Activated T-cell treated with anti-CD3 and anti-CD28 coated beads, Interleukin-2, amount 50 U/mL, for 72 hours (primary cell): ENCODE measurements at regions not wholly inside any gene's neighbourhood (a gene's known extent, or its start where the extent isn't known, plus 50 kb on each side); places are given as distances from the start of the nearest gene placed in this dataset.

ENCODE experiments used
- ATAC-seq, 2 donors: fragments of 150-1000 bp; cut with Tn5 transposase; replicated peaks in 1 of 2; 2 replicates each; pipeline ENCODE4 v1.10.0; 2021; ENCODE audit warnings: moderate library complexity in 2 of 2, mild to moderate bottlenecking in 1 of 2
- DNase-seq, 2 donors: peaks; one replicate each; pipeline ENCODE4 v3.0.0; 2021 to 2022; ENCODE audit warnings: mixed read lengths in 1 of 2
- H3K27ac Mint-ChIP-seq: one replicate; pipeline ENCODE4 v1.8.0; 2022; ENCODE audit warnings: mild to moderate bottlenecking, moderate library complexity, mixed read lengths
- H3K27me3 Mint-ChIP-seq: one replicate; pipeline ENCODE4 v1.8.0; 2022; ENCODE audit warnings: low read depth, mixed read lengths
- H3K36me3 Mint-ChIP-seq, 2 donors: one replicate each; pipeline ENCODE4 v1.8.0; 2022; ENCODE audit warnings: mixed read lengths in 2 of 2, mild to moderate bottlenecking in 1 of 2; ENCODE audit not compliant: insufficient read depth in 2 of 2
- H3K4me1 Mint-ChIP-seq: one replicate; pipeline ENCODE4 v1.8.0; 2022; ENCODE audit warnings: low read depth, mixed read lengths
- H3K4me3 Mint-ChIP-seq, 2 donors: one replicate each; pipeline ENCODE4 v1.8.0; 2022; ENCODE audit warnings: mild to moderate bottlenecking in 2 of 2, mixed read lengths in 2 of 2, moderate library complexity in 2 of 2
- H3K9me3 Mint-ChIP-seq, 2 donors: one replicate each; pipeline ENCODE4 v1.8.0; 2022; ENCODE audit warnings: mixed read lengths in 2 of 2

GRCh38 chr6:77143659-77144447 lies 319.4 kb downstream of the HTR1B start:
- H3K27ac Mint-ChIP-seq = no peak overlapping the region
- H3K27me3 Mint-ChIP-seq = no peaks in the 10 kb centered on the region
- H3K4me1 Mint-ChIP-seq = no peaks in the 10 kb centered on the region
- ATAC-seq = no peak
- H3K9me3 Mint-ChIP-seq = peaks cover 2 to 6% of the 10 kb centered on the region in 2 donors
- no peak overlapping the region for H3K4me3 Mint-ChIP-seq
- DNase-seq = no peak
- no peaks in the 10 kb centered on the region for H3K36me3 Mint-ChIP-seq

- ATAC-seq (no peak), DNase-seq (no peak)
- no peak overlapping the region for H3K4me3 Mint-ChIP-seq
- peaks cover 2 to 7% of the 10 kb centered on the region in 2 donors for H3K9me3 Mint-ChIP-seq
- peaks cover 0 to 3% of the 10 kb centered on the region in 2 donors for H3K36me3 Mint-ChIP-seq
- no peaks in the 10 kb centered on the region for H3K27me3 Mint-ChIP-seq
- H3K27ac Mint-ChIP-seq = no peak overlapping the region
- no peaks in the 10 kb centered on the region for H3K4me1 Mint-ChIP-seq
Observed at GRCh38 chr6:77136086-77136485, 327.2 kb downstream of the HTR1B start.

GRCh38 chr6:77133031-77133430 lies 330.3 kb downstream of the HTR1B start:
- no peak overlapping the region for H3K4me3 Mint-ChIP-seq
- ATAC-seq (no peak), DNase-seq (no peak)
- no peaks in the 10 kb centered on the region for H3K27me3 Mint-ChIP-seq
- peaks cover 5 to 15% of the 10 kb centered on the region in 2 donors for H3K9me3 Mint-ChIP-seq
- peaks cover 0 to 3% of the 10 kb centered on the region in 2 donors for H3K36me3 Mint-ChIP-seq
- H3K27ac Mint-ChIP-seq = no peak overlapping the region
- no peaks in the 10 kb centered on the region for H3K4me1 Mint-ChIP-seq

GRCh38 chr6:77131426-77131825 lies 331.9 kb downstream of the HTR1B start:
- Mint-ChIP-seq H3K4me3 (no peak overlapping the region), H3K36me3 (peaks cover 2 to 3% of the 10 kb centered on the region in 2 donors), H3K27ac (no peak overlapping the region), H3K4me1 (no peaks in the 10 kb centered on the region), H3K27me3 (no peaks in the 10 kb centered on the region), H3K9me3 (peaks cover 14% of the 10 kb centered on the region in 2 donors)
- no peak for DNase-seq
- ATAC-seq = no peak

- DNase-seq (no peak), ATAC-seq (no peak)
- no peaks in the 10 kb centered on the region for H3K4me1 Mint-ChIP-seq
- peaks cover 0 to 3% of the 10 kb centered on the region in 2 donors for H3K36me3 Mint-ChIP-seq
- H3K27ac Mint-ChIP-seq = no peak overlapping the region
- H3K9me3 Mint-ChIP-seq = peaks cover 10 to 15% of the 10 kb centered on the region in 2 donors
- H3K27me3 Mint-ChIP-seq = no peaks in the 10 kb centered on the region
- no peak overlapping the region for H3K4me3 Mint-ChIP-seq
Observed at GRCh38 chr6:77124604-77125003, 338.7 kb downstream of the HTR1B start.

- Mint-ChIP-seq H3K27ac (no peak overlapping the region), H3K4me1 (no peaks in the 10 kb centered on the region), H3K27me3 (no peaks in the 10 kb centered on the region), H3K4me3 (no peak overlapping the region), H3K36me3 (peaks cover 0 to 3% of the 10 kb centered on the region in 2 donors), H3K9me3 (peaks cover 9 to 15% of the 10 kb centered on the region in 2 donors)
- no peak for DNase-seq
- no peak for ATAC-seq
Observed at GRCh38 chr6:77123527-77123926, 339.8 kb downstream of the HTR1B start.

- Mint-ChIP-seq H3K36me3 (no peaks in the 10 kb centered on the region), H3K4me3 (no peak overlapping the region), H3K4me1 (no peaks in the 10 kb centered on the region), H3K27ac (no peak overlapping the region), H3K27me3 (no peaks in the 10 kb centered on the region), H3K9me3 (peaks cover 3 to 10% of the 10 kb centered on the region in 2 donors)
- no peak for ATAC-seq
- DNase-seq = no peak
Observed at GRCh38 chr6:77106992-77107391, 356.3 kb downstream of the HTR1B start.

- ATAC-seq = no peak
Observed at GRCh38 chr6:77105091-77105490, 358.2 kb downstream of the HTR1B start.

GRCh38 chr6:77097940-77098339 lies 365.4 kb downstream of the HTR1B start:
- ATAC-seq = no peak
- no peak for DNase-seq
- Mint-ChIP-seq H3K9me3 (peaks cover 0 to 4% of the 10 kb centered on the region in 2 donors), H3K27me3 (no peaks in the 10 kb centered on the region), H3K4me1 (no peaks in the 10 kb centered on the region), H3K36me3 (no peaks in the 10 kb centered on the region), H3K27ac (no peak overlapping the region), H3K4me3 (no peak overlapping the region)

More at GRCh38 chr6:77105091-77105490, 358.2 kb downstream of the HTR1B start:
- Mint-ChIP-seq H3K9me3 (peaks cover 4 to 9% of the 10 kb centered on the region in 2 donors), H3K27ac (no peak overlapping the region), H3K4me3 (no peak overlapping the region), H3K36me3 (no peaks in the 10 kb centered on the region), H3K4me1 (no peaks in the 10 kb centered on the region), H3K27me3 (no peaks in the 10 kb centered on the region)
- DNase-seq = no peak

GRCh38 chr6:77095936-77096627 lies 367.2 kb downstream of the HTR1B start:
- ATAC-seq (no peak), DNase-seq (no peak)
- Mint-ChIP-seq H3K4me1 (no peaks in the 10 kb centered on the region), H3K27ac (no peak overlapping the region), H3K27me3 (no peaks in the 10 kb centered on the region), H3K9me3 (peaks cover 0 to 3% of the 10 kb centered on the region in 2 donors), H3K36me3 (no peaks in the 10 kb centered on the region), H3K4me3 (no peak overlapping the region)

- DNase-seq = no peak
- H3K4me1 Mint-ChIP-seq = no peaks in the 10 kb centered on the region
- ATAC-seq = no peak
- no peaks in the 10 kb centered on the region for H3K27me3 Mint-ChIP-seq
- H3K4me3 Mint-ChIP-seq = no peak overlapping the region
- no peak overlapping the region for H3K27ac Mint-ChIP-seq
- peaks cover 2 to 6% of the 10 kb centered on the region in 2 donors for H3K9me3 Mint-ChIP-seq
- H3K36me3 Mint-ChIP-seq = no peaks in the 10 kb centered on the region
Observed at GRCh38 chr6:77094821-77095220, 368.5 kb downstream of the HTR1B start.

- DNase-seq (no peak), ATAC-seq (no peak)
- Mint-ChIP-seq H3K27me3 (no peaks in the 10 kb centered on the region), H3K4me1 (no peaks in the 10 kb centered on the region), H3K36me3 (no peaks in the 10 kb centered on the region), H3K9me3 (peaks cover 6 to 11% of the 10 kb centered on the region in 2 donors), H3K27ac (no peak overlapping the region), H3K4me3 (no peak overlapping the region)
Observed at GRCh38 chr6:77092971-77093370, 370.3 kb downstream of the HTR1B start.

- H3K4me1 Mint-ChIP-seq = no peaks in the 10 kb centered on the region
- no peak for DNase-seq
- no peaks in the 10 kb centered on the region for H3K27me3 Mint-ChIP-seq
- no peak overlapping the region for H3K27ac Mint-ChIP-seq
- no peak for ATAC-seq
- no peak overlapping the region for H3K4me3 Mint-ChIP-seq
- H3K9me3 Mint-ChIP-seq = peaks cover 6 to 11% of the 10 kb centered on the region in 2 donors
- no peaks in the 10 kb centered on the region for H3K36me3 Mint-ChIP-seq
Observed at GRCh38 chr6:77089776-77090175, 373.5 kb downstream of the HTR1B start.
